HT-29 (cell line): ENCODE measurements at regions not wholly inside any gene's neighbourhood (a gene's known extent, or its start where the extent isn't known, plus 50 kb on each side); places are given as distances from the start of the nearest gene placed in this dataset.

ENCODE experiments used
- DNase-seq: peaks from one replicate; pipeline ENCODE4 v3.0.0-alpha.2; 2015; ENCODE audit warnings: low spot score

- no peak for DNase-seq
These were observed 221.0 kb downstream of the ASCL1 start for GRCh38 chr12:103178366-103179080.

DNA sequence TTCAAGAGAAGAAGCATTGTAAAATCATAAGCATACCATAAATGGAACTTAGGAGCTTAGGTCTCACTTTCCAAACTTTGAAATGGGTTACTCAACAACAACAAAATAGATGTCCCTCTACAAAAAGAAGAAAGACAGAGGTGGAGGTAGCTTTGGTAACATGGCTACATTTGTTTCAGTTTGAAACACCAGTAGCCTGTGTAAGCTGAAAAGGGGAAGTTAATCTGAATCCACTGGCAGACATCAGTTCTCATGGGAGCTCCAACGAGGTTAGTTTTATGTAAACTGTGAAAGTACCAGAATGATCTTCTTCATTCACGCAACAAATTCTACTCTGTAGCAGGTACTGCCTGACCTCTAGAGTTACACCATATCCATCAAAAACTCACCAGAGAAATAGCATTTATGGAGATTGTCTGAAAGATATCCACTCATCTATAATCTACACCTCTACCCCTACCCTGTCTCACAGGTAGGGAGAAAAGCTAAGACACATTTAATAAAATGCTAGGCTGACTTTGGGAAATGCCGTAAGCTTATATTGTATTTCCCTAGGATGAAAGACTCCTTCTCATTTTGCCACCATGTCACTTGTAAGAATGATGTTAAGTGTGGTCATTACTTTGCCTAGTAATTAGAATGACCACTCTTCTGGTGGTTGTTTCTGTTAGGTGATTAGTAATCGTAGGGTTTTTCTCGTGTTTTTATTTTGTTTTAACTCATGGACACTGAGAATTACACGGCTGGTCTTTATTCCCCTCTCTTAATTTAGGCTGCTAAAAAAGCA lies 224.1 kb downstream of the ASCL1 start:
- no peak for DNase-seq

DNA sequence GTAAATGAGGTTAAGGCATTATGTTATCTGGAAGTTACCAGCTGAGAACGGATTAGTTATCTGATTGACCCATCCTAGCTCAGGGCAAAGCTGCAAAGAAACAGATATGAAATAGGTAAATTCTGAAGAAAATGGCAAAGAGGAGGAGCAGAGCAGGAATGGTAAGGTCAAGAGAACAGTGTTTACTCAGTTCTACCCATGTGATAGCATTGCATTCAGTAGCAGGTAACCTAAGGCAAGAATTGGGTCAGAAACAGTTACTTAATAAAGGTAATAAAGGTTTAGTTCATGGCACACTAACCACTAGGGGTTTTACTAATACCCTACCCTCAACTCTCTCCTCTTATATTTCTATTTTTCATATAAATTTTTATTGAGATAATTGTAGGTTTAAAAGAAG lies 224.8 kb downstream of the ASCL1 start:
- DNase-seq: no peak

DNA sequence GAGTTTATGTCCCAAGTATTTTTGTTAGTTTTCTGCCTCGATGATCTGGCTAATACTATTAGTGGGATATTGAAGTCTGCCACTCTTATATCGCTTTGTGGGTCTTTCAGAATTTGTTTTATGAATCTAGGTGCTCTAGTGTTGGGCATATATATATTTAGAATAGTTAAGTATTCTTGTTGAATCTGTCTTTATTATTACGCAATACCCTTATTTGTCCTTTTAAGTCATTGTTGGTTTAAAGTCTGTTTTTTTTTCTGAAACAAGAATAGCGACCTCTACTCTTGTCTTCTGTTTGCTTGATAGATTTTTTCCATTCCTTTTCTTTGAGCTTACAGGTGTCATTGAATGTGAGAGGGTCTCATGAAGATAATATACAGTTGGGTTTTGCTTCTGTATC lies 239.0 kb downstream of the ASCL1 start:
- no peak for DNase-seq

DNA sequence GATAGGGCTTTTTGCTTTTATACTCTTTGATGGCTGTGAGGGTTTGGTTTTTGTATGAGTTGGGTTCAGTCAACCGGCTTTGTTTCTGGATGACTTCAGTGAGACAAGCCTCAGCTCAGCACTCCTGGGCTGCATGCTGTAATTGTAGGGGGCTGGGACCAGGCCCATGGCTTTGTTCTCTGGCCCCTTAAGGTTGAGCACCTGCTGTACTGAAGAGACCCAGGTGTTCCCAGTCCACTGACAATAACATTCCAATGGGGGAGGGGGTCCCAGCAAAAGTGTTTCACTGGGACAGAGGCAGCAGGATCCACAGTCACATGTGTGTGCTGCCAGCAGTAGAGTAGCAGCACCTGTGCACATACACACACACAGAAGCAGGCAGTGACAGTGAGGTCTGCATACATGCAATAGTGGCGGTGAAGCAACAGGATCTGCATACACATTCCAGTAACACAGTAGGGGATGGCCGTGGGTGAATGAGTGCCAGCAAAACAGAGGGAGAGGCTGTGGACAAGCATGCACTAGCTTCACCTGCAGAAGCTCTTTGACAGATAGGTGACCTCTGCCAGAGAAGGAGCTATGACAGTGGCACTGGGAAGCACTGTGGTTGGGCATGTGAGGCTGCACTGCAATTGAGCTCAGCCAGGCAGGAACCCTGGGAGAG lies 240.4 kb downstream of the ASCL1 start:
- DNase-seq: no peak

DNA sequence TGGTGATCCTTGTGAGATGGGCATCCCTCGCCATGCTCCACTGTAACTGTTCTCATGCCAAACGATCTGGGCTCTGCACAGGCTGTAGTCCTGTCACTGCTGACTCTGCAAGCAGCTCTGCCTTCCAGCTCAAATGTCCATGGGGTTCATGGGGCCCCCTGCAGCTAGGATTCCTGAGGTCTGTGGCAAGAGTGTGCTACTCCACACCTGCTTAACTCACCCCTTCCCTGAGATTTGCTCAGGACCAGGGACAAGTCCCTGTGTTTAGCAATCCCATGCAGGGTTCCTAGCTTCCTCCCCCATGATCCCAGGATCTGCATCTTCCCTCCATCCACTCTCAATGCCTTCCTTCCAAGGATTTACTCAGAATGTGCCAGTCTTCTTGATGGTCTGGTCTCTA lies 241.0 kb downstream of the ASCL1 start:
- DNase-seq: no peak

DNA sequence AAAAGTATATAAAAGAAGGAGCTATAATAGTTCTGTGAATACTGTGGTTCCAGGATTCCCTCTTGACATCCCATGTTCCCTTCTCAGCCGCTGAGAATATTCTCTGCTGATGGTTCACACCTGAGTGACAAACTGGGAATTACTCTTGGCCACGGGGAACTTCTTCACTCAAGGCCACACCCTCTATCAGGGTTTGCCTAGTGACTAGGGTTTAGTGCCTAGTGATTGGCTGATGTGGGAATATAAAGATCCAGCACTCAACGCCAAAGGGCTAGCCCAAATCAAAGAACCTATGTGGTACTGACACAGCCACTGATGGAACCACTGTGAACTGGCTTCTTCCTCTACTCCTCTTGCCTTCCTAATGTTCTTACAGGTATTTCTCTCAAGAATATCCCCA lies 248.4 kb downstream of the ASCL1 start:
- DNase-seq: no peak

- DNase-seq: no peak
These were observed 250.5 kb downstream of the ASCL1 start for GRCh38 chr12:103207936-103208335.

DNA sequence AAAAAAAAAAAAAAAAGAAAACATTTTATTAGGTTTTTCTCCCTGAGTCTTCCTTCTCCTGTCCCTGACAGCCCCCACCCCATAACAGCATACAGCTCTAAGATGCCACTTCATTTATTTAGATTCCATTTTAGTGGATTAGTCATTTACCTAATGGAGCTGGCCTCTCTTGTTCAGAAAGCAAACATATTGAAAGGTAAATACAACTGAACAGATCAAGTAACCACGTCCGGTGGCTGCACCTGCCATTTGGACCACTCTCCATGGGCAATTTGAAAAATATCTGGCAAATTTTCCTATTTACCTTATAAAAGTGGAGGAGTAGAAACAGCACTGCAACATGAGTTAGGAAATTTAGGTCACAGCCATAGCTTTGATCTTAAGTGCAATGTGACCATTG lies 254.6 kb downstream of the C12orf42 start:
- DNase-seq: no peak

GRCh38 chr12:103244596-103244995 lies 251.2 kb downstream of the C12orf42 start:
- no peak for DNase-seq

GRCh38 chr12:103247531-103247930 lies 248.2 kb downstream of the C12orf42 start:
- DNase-seq: no peak

- no peak for DNase-seq
These were observed 246.2 kb downstream of the C12orf42 start for GRCh38 chr12:103249607-103250006.

- no peak for DNase-seq
These were observed 245.3 kb downstream of the C12orf42 start for GRCh38 chr12:103250487-103250886.
